GDM1 (cell line): ENCODE measurements at regions not wholly inside any gene's neighbourhood (a gene's known extent, or its start where the extent isn't known, plus 50 kb on each side); places are given as distances from the start of the nearest gene placed in this dataset.

ENCODE experiments used
- DNase-seq: peaks from one replicate; lab custom pipeline; 2025; lab: John Stamatoyannopoulos, UW

- DNase-seq = no peak
Measured at GRCh38 chr13:73616861-73617260, 517.3 kb downstream of the KLF12 start.

- DNase-seq = no peak
Measured at GRCh38 chr13:73610799-73611592, 523.2 kb downstream of the KLF12 start.

- DNase-seq = no peak
Measured at GRCh38 chr13:73608711-73609485, 525.3 kb downstream of the KLF12 start.

GRCh38 chr13:73608157-73608516, 526.1 kb downstream of the KLF12 start:
- DNase-seq = no peak

DNA sequence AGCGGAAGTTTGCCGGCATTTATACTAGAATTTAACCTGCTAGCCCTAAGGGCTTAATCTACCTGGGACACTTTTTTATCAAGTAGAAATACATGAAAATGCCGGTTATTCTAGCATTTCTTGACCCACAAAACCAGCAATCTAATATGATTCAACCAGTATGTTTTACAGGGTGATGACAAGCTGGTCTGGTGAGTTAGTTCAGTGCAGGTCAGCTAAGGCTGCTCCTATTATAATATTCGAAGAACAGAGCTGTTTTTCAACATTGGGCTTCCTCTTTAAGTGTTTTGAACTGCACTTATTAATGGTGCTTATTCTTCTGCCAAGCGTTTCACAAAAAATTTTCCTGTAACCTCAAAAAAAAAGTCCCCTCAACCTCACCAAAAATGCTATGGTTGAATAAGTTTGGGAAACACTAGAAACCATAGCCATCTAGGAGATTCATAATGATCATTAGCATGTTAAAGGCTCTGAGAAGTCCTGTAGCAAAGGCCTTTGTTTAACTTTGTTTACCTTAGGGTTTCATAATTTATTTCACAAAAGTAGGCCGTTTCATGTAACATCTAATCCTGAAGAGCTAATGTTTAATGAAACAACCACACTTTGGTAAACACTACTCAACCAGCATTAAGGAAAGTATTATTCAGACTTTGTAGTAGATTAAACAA, 526.6 kb downstream of the KLF12 start:
- DNase-seq = no peak

- DNase-seq = no peak
Measured at GRCh38 chr13:73603646-73604045, 530.6 kb downstream of the KLF12 start.

DNA sequence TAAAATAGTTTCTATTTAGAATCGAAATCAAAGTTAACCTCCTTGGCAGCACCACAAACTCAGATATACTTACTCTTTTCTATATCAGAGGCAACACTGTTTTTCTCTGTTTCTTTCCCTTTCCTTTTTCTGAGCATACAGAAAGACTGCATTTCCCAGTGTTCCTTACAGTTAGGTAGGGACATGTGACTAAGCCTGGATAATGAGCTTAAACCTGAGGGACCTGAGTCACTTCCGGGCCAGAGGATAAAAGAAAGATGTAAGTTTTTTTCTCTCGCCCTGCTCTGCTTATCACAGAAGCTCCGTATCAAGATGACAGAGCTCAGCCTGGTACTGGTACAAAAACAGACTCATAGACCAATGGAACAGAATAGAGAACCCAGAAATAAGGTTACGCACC, 531.9 kb downstream of the KLF12 start:
- no peak for DNase-seq

DNA sequence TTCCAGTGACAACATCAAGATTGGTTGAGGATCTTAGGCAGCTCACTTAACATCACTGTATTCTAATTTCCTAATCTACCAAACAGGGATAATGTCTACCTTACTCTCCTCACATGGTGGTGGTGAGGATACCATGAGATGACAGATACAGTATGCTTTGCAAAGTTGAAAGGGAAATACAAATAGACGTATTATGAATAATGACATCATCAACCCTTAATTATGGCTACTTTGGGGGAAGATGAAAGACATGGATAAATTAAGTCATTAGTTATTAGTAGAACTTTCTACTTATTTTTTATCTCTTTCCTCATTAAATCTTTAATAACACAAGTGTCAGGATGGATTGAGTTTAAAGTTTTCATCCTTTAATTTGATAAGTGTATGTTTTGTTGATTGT, 532.5 kb downstream of the KLF12 start:
- no peak for DNase-seq

- DNase-seq = no peak
Measured at GRCh38 chr13:73599232-73600128, 534.7 kb downstream of the KLF12 start.

- no peak for DNase-seq
Measured at GRCh38 chr13:73598020-73598712, 536.0 kb downstream of the KLF12 start.

DNA sequence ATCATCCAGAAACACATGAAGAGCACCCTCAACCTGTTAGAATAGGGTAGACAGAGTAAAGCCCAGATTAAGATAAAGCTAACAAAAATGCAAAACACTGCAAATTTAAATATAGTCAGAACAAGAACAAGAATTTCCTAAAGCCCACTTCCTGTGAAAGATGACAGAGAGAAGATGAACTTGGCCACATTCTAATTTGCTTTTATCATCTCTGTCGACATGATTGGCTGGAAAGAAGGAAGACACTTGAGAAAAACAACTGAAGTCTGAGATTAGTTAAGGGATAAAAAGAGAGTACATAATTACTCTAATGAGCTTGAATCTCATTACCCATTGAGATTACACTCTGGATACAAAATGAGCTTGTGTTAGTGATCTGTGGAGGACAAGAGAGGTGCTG, 537.6 kb downstream of the KLF5 start:
- no peak for DNase-seq

DNA sequence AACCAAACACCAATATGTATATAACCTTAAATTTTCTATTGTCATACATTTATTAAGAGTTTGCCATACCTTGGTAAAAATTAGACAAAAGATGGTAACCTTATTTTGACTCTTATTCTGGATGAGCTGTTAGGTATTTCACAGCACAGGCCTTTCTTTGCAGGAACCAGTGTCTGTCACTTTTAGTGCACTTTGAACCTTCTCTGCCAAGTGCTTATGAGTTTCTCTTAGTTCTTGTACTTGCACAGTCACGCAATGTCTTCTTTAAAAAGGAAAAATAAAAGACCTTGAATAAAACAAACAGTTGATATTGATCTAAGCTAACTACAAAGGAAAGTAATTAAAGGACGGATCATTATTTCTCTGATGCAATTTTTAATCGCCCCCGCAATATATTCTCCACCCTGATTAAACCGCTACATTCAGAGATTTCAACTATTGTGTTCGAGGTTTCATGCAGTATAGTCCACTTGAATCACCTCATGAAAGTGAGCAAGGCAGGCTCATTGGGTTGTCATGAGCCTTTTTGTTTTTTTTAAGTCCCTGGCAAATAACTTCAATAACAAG, 534.5 kb downstream of the KLF5 start:
- no peak for DNase-seq

DNA sequence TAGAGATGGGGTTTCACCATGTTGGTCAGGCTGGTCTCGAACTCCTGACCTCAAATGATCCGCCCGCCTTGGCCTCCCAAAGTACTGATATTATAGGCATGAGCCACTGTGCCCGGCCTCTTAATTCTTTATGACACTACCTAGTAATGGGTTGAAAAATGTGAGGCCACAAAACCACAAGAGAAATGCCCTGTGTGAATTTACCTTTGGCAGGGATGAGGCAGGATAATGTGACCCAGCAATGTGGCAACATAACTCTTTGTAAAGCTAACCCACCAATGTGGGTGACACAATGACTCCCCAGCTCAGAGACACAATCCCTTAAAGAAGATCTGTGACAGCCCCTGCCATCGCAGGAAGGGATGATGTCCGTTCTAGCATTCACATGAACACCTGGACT, 533.1 kb downstream of the KLF5 start:
- DNase-seq = no peak

GRCh38 chr13:73590795-73591194, 532.0 kb downstream of the KLF5 start:
- no peak for DNase-seq

DNA sequence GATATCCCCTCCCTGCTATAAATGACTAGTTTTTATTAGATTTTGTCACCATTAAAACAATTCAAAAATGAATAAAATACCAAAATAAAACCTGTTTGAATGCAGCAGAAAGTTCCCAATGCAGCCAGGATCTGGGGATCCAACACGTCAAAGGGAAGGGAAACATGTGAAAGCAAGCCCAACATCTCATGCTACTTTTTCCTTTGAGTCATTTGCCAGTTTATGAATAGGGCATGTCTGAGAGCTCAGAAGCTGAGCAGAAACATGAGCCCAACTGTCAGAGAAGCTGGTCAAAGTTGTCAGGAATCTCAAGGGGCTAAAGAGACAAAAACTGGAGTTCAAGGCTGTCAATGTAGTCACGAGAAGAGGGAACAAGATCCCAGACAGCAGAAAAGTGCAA, 526.4 kb downstream of the KLF5 start:
- DNase-seq = no peak

- no peak for DNase-seq
Measured at GRCh38 chr13:73583331-73583730, 524.5 kb downstream of the KLF5 start.

DNA sequence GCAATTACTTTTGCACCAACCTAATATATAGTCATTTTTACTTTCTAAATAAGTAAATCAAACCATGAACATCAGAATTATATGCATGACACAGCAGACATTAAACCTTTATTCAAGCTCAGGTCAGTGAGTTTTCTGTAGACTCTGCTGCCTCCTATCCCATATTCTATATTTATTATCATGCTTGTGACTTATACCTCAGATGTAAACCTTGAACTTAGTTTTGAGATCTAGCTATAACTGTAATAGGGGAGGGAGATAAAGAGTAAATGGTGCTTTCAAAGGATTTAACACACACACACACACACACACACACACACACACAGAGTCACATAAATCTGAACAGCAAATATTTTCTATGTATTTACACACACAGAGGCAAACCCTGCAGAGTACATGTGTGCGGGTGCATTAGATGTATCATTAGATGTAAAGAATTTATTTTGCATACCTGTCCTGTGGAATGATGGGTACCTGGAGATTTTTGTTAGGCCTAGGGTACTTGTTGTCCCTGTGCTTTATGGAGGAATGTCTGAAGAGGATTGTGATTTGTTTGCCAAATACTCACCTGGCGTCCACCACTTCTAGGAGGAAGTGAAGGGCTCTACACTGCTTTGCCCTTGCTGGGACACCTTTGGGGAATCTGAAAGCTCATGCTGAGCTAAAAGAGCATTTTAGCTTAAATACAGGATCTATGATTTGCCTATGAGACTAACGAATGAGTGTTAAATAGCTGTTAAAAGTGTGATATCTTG, 521.9 kb downstream of the KLF5 start:
- DNase-seq = no peak

GRCh38 chr13:73579574-73580274, 520.9 kb downstream of the KLF5 start:
- no peak for DNase-seq

DNA sequence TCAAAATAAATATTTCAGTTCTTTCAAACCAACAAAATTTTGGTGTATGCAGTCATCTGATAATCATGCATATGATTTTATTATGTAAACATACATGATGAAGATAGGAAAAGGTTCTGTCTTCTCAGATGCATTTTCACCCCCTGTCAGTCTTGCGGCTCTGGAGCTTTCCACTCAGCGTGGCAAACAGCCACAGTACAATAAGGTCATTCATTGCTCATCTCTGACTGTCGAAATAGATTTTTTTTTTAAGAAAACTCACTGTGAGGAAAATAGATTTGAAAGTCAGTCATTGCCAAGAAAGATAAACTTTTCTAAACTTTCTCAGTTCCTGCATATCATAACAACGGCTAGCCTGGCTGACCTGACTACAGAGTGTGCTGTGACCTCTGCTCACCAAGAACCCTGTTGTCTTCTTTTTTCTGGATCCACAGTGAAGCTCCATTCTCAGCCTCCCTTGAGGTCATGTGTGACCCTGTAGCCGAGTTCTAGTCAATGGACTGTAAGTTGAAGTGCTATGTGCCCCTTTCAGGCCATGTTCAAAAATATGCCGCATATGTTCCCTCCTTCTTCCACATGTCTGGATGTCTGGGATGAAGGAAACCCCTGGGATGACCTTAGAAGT, 519.6 kb downstream of the KLF5 start:
- no peak for DNase-seq
